ENCODE measurements at regions not wholly inside any gene's neighbourhood (a gene's known extent, or its start where the extent isn't known, plus 50 kb on each side); places are given as distances from the start of the nearest gene placed in this dataset.
A peak's percentile ranks its signal among the peaks of the same experiment; 100 is the strongest.
"Not testable (repeated sequence)": the region's sequence is repeated elsewhere in the genome, so short reads cannot be mapped to it uniquely, and the experiment has no call there.

DNA sequence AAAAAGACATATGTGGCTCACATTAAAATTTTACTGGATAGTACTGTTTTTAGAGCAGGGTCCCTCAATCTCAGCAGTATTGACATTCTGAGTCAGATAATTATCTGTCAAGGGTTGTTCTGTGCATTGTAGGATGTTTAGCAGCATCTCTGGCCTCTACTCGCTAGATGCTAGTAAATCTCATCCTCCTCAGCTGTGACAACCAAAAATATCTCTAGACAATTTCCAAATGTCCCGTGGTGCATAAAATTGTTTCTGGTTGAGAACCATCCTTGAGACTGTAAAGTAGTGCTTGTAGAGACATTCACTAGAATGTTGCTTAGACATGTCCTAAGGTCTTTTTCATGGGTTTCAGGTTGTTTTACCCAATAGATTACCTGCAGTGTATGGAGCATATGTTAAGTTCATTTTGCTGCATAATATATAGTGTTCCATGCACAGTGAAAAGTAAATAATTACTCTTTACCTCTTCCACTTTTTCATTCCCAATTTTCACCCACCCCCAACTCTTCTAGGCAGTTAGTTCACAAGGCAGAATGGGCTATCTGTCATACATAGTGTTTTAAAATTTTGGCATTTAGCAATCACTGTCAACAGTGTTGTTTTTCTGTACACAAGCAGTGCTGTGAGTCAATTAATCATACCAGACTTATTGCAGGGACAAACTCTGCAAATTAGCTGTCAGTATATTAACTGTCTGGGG lies 200.2 kb upstream of the SLC38A2 start:
- Histone ChIP-seq H3K4me1 (ENCODE audit: control insufficient read depth, insufficient read depth, low read length) (no peaks in the 10 kb centered on the region), H3K36me3 (ENCODE audit: control insufficient read depth, insufficient read depth, low read length) (no peaks in the 10 kb centered on the region), H3K9ac (ENCODE audit: low read length) (no peak overlapping the region), H3K4me3 (ENCODE audit: low read depth, low read length) (no peak overlapping the region), H3K9me3 (ENCODE audit: control insufficient read depth, insufficient read depth, low read depth, low read length) (0 out of 2 replicates have a peak, but pooled peaks cover 3% of the 10 kb centered on the region), H3K27ac (ENCODE audit: low read depth, low read length) (no peak overlapping the region), H3K27me3 (ENCODE audit: control insufficient read depth, insufficient read depth, low read length) (no peaks in the 10 kb centered on the region)

DNA sequence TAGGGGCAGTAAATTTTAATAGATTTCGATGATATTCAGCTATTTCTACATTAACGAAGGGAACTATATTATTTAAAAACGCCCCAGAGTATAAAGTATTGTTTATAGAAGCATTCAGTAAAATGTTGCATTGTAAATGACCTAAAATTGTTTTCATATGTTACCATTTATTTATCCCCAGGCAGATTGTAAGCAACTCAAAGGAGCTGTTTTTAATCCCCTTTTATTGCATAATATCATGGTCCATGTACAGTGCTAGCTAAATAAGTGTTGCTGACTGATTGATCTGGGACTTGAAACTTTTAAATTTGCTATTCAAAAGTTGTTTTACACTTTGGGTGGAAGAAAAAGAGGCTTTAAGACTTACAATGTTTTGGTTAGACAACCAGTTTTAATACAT lies 199.0 kb upstream of the SLC38A2 start:
- H3K36me3 ChIP-seq (ENCODE audit: control insufficient read depth, insufficient read depth, low read length) = no peaks in the 10 kb centered on the region
- peaks cover 11% of the 10 kb centered on the region for H3K9me3 ChIP-seq (ENCODE audit: control insufficient read depth, insufficient read depth, low read depth, low read length)
- no peaks in the 10 kb centered on the region for H3K27me3 ChIP-seq (ENCODE audit: control insufficient read depth, insufficient read depth, low read length)
- no peak overlapping the region for H3K9ac ChIP-seq (ENCODE audit: low read length)
- no peak overlapping the region for H3K4me3 ChIP-seq (ENCODE audit: low read depth, low read length)
- no peaks in the 10 kb centered on the region for H3K4me1 ChIP-seq (ENCODE audit: control insufficient read depth, insufficient read depth, low read length)
- no peak overlapping the region for H3K27ac ChIP-seq (ENCODE audit: low read depth, low read length)

DNA sequence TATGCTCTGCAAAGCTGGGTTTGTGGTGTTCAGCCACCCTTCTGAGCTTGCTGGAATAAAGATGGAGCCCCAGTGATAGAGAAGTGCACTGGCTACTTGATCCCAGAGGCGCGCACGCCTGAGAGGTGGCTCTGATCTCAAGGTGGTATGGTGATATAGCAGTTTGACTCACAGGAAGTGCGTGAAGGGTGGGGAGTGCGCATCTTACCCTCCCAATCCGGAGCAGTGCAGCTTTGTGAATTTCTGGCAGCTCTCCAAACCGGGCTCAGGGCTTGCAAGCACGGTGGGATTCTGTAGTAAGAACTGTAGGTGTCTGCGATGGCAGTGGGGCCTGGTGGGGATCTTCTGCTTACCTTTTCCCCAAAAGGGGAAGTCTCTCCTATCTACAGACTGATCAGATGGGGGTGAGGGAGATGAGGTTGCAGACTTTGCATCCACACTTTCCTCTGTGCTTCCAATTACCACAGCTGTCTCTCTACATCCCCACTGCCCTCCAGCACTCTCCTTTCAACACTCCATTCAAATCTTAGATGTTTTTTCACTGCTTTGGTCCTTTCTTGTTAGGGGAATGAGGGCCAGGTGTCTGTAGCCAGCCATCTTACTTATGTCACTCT lies 197.4 kb upstream of the SLC38A2 start:
- Histone ChIP-seq H3K9ac (ENCODE audit: low read length) (no peak overlapping the region), H3K4me1 (ENCODE audit: control insufficient read depth, insufficient read depth, low read length) (no peaks in the 10 kb centered on the region), H3K27ac (ENCODE audit: low read depth, low read length) (no peak overlapping the region), H3K27me3 (ENCODE audit: control insufficient read depth, insufficient read depth, low read length) (no peaks in the 10 kb centered on the region), H3K4me3 (ENCODE audit: low read depth, low read length) (no peak overlapping the region), H3K36me3 (ENCODE audit: control insufficient read depth, insufficient read depth, low read length) (no peaks in the 10 kb centered on the region), H3K9me3 (ENCODE audit: control insufficient read depth, insufficient read depth, low read depth, low read length) (peaks cover 11% of the 10 kb centered on the region)

DNA sequence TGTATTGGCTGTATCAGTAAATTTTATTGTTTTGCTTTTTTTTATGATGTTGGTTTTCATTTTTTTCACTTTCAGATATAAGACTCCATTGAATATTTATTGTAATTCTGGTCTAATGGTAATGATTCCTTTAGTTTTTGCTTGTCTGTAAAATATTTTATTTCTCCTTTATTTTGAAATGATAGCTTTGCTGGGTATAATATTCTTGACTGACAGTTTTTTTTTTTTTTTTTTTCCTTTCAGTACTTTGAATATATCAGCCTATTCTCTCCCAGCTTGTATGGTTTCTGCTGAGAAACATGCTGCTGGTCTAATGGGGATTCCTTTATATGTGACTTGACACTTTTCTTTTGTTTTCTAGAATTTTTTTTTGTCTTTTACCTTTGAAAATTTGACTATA lies 195.1 kb upstream of the SLC38A2 start:
- no peak overlapping the region for H3K4me3 ChIP-seq (ENCODE audit: low read depth, low read length)
- H3K36me3 ChIP-seq (ENCODE audit: control insufficient read depth, insufficient read depth, low read length) = no peaks in the 10 kb centered on the region
- H3K27ac ChIP-seq (ENCODE audit: low read depth, low read length) = no peak overlapping the region
- H3K27me3 ChIP-seq (ENCODE audit: control insufficient read depth, insufficient read depth, low read length) = no peaks in the 10 kb centered on the region
- H3K9ac ChIP-seq (ENCODE audit: low read length) = no peak overlapping the region
- peaks cover 4% of the 10 kb centered on the region; the same call in 1 of the 2 replicates for H3K4me1 ChIP-seq (ENCODE audit: control insufficient read depth, insufficient read depth, low read length)
- peaks cover 11% of the 10 kb centered on the region for H3K9me3 ChIP-seq (ENCODE audit: control insufficient read depth, insufficient read depth, low read depth, low read length)

DNA sequence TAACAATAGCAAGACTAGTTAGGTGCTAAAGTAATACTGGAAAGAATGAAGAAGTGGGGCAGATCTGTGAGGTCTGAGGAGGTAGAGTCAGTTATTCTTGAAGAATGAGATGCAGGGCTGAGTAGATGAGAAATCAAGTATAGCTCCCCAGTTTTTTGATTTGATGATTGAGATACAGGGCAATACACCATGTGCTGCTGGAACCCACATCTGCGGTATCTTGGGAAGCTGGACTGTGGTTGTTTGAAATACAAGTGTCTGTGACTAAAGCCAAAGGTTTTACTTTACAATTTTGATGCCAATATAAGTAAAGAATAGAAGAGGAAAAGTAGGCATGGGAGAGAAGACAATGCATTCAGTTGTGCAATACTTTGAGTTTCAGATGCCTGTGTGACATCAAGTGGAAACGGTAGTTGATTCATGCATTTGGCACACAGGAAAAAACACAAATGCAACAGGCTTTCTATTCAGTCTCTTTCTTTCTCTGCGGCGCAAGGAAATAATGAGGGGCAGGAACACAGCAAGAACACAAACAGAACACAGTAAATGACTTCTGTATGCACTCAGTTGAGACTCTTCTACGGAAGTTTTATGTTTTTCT lies 190.2 kb upstream of the SLC38A2 start:
- H3K36me3 ChIP-seq (ENCODE audit: control insufficient read depth, insufficient read depth, low read length) = no peaks in the 10 kb centered on the region
- peak overlapping the region; percentile 27; the same call in 1 of the 2 replicates for H3K27ac ChIP-seq (ENCODE audit: low read depth, low read length)
- H3K9ac ChIP-seq (ENCODE audit: low read length) = no peak overlapping the region
- H3K4me1 ChIP-seq (ENCODE audit: control insufficient read depth, insufficient read depth, low read length) = peaks cover 19% of the 10 kb centered on the region
- H3K9me3 ChIP-seq (ENCODE audit: control insufficient read depth, insufficient read depth, low read depth, low read length) = peaks cover 9% of the 10 kb centered on the region
- no peaks in the 10 kb centered on the region for H3K27me3 ChIP-seq (ENCODE audit: control insufficient read depth, insufficient read depth, low read length)
- H3K4me3 ChIP-seq (ENCODE audit: low read depth, low read length) = no peak overlapping the region

DNA sequence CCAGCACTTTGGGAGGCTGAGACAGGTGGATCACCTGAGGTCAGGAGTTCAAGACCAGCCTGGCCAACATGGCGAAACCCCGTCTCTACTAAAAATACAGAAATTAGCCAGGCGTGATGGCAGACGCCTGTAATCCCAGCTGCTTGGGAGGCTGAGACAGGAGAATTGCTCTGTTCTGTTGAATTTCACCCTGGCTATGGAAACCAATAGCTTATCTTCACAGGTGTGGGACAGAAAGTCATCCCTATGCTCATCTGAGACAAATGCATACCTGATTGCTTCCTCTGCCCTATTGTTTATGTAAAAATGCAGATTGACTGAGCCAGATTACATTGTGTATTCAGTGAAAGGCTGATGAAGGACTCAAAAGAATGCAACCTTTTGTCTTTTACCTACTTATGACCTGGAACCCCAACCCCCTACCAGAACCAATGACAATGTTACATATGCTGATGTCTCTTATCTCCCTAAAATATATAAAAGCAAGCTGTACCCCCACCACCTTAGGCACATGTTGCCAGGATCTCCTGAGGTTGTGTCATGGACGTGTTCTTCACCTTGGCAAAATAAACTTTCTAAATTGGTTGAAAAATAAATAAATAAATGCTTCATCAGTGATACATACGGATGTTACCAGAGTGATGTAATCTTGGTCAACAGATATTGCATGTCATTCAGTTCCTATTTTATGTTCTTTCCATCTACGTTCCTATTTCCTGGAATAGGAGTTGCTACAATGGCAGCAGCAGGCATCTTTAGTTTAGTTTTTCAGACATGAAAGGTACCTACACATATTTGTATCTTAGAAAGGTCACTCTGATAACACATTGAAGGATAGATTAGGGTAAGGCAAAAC lies 189.4 kb upstream of the SLC38A2 start:
- H3K9ac ChIP-seq (ENCODE audit: low read length); H3K4me3 ChIP-seq (ENCODE audit: low read depth, low read length); H3K27me3 ChIP-seq (ENCODE audit: control insufficient read depth, insufficient read depth, low read length); H3K36me3 ChIP-seq (ENCODE audit: control insufficient read depth, insufficient read depth, low read length); H3K9me3 ChIP-seq (ENCODE audit: control insufficient read depth, insufficient read depth, low read depth, low read length): not testable (repeated sequence)
- Histone ChIP-seq H3K27ac (ENCODE audit: low read depth, low read length) (peak overlapping the region; percentile 27; the same call in 1 of the 2 replicates), H3K4me1 (ENCODE audit: control insufficient read depth, insufficient read depth, low read length) (peaks cover 19% of the 10 kb centered on the region)

DNA sequence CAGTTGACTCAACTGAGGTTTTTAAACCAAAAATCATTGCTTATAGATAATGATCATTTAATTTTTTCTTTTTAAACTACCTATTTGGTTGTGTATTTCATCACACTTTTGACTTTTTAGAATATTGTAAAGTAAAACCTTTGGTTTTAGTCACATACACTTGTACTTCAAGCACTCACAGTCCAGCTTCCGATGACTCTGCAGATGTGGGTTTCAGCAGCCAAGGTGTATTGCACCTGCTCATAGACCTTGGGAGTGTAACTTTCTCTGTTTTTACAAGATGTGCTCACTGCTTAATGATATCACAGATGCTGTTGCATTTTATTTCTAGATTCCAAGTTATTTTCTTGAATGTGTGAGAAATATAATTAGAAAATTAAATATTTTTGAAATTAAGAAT lies 188.3 kb upstream of the SLC38A2 start:
- Histone ChIP-seq H3K4me1 (ENCODE audit: control insufficient read depth, insufficient read depth, low read length) (peaks cover 19% of the 10 kb centered on the region), H3K27me3 (ENCODE audit: control insufficient read depth, insufficient read depth, low read length) (no peaks in the 10 kb centered on the region), H3K4me3 (ENCODE audit: low read depth, low read length) (no peak overlapping the region), H3K36me3 (ENCODE audit: control insufficient read depth, insufficient read depth, low read length) (no peaks in the 10 kb centered on the region), H3K27ac (ENCODE audit: low read depth, low read length) (no peak overlapping the region), H3K9me3 (ENCODE audit: control insufficient read depth, insufficient read depth, low read depth, low read length) (no peaks in the 10 kb centered on the region), H3K9ac (ENCODE audit: low read length) (no peak overlapping the region)

DNA sequence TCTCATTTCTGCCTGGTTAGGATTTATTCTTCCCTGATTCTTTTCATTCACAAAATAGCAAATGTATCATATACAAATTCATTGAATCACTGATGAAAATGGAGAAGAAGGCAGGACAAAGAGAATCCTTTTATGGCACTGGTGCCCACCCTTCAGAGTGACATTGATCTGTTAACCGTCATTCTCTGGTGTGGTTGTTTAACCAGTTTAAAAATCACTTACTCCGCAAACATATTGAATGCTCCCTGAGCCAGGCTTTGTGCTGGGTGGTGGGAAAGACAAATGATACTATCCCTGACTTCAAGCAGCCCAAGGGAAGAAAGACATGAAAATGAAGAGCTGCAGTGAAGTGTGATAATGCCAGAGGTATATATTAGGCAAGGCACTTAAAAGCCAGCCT lies 187.5 kb upstream of the SLC38A2 start:
- H3K27me3 ChIP-seq (ENCODE audit: control insufficient read depth, insufficient read depth, low read length) = no peaks in the 10 kb centered on the region
- no peaks in the 10 kb centered on the region for H3K36me3 ChIP-seq (ENCODE audit: control insufficient read depth, insufficient read depth, low read length)
- peaks cover 19% of the 10 kb centered on the region for H3K4me1 ChIP-seq (ENCODE audit: control insufficient read depth, insufficient read depth, low read length)
- no peak overlapping the region for H3K27ac ChIP-seq (ENCODE audit: low read depth, low read length)
- no peak overlapping the region for H3K9ac ChIP-seq (ENCODE audit: low read length)
- H3K9me3 ChIP-seq (ENCODE audit: control insufficient read depth, insufficient read depth, low read depth, low read length) = no peaks in the 10 kb centered on the region
- H3K4me3 ChIP-seq (ENCODE audit: low read depth, low read length) = no peak overlapping the region

DNA sequence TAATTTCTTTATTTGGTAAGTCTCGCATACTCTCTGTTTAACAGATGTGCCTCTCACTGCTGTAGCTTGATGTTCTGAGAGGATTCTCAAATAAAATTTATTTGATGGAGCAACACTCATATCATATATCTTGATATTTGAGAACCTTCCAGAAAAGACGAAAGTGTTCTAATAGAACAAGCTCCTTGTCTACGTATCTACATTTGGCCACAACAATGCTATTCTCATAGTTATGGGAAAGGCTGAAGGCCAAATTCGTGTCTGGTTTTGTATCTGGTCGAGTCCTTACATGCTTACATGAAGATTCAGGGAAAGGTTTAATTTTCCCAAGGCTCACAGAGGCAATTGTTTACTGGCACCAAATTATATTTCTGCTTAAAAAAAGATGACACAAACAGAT lies 186.7 kb upstream of the SLC38A2 start:
- H3K9me3 ChIP-seq (ENCODE audit: control insufficient read depth, insufficient read depth, low read depth, low read length) = no peaks in the 10 kb centered on the region
- no peaks in the 10 kb centered on the region for H3K36me3 ChIP-seq (ENCODE audit: control insufficient read depth, insufficient read depth, low read length)
- no peak overlapping the region for H3K27ac ChIP-seq (ENCODE audit: low read depth, low read length)
- H3K4me1 ChIP-seq (ENCODE audit: control insufficient read depth, insufficient read depth, low read length) = peaks cover 19% of the 10 kb centered on the region
- no peak overlapping the region for H3K9ac ChIP-seq (ENCODE audit: low read length)
- no peaks in the 10 kb centered on the region for H3K27me3 ChIP-seq (ENCODE audit: control insufficient read depth, insufficient read depth, low read length)
- no peak overlapping the region for H3K4me3 ChIP-seq (ENCODE audit: low read depth, low read length)

DNA sequence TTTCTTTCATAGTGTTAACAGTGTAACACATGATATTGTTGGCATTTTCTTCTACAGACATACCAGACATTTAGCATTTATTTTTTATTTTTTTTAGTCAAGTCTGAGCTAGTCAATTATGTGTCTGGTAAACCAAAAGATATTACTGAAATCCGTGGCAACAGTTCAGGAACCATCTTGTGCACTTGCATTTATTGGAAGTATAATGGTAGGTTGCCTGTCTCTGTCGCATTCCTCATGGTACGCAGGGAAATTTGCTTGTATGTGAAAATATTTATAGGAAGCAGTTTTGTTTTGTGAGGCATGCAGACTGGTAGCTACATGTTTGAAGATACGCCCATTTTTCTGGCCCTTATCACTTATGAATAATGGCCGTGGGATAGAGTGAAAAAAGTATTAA lies 186.1 kb upstream of the SLC38A2 start:
- no peak overlapping the region for H3K4me3 ChIP-seq (ENCODE audit: low read depth, low read length)
- H3K27me3 ChIP-seq (ENCODE audit: control insufficient read depth, insufficient read depth, low read length) = no peaks in the 10 kb centered on the region
- H3K9ac ChIP-seq (ENCODE audit: low read length) = no peak overlapping the region
- no peak overlapping the region for H3K27ac ChIP-seq (ENCODE audit: low read depth, low read length)
- peaks cover 19% of the 10 kb centered on the region for H3K4me1 ChIP-seq (ENCODE audit: control insufficient read depth, insufficient read depth, low read length)
- H3K9me3 ChIP-seq (ENCODE audit: control insufficient read depth, insufficient read depth, low read depth, low read length) = no peaks in the 10 kb centered on the region
- H3K36me3 ChIP-seq (ENCODE audit: control insufficient read depth, insufficient read depth, low read length) = no peaks in the 10 kb centered on the region

Measured in HUES6 (cell line).